HCT116 (cell line): ENCODE measurements at regions not wholly inside any gene's neighbourhood (a gene's known extent, or its start where the extent isn't known, plus 50 kb on each side); places are given as distances from the start of the nearest gene placed in this dataset.

Experiments
- ATAC-seq: fragments of 200-7000 bp; cut with Tn5 transposase; 2 replicates; pipeline ENCODE4 v1.9.1; 2020; ENCODE audit warnings: mild to moderate bottlenecking, moderate library complexity
- BruUV-seq: library from RNA; stranded (reverse); fragments of 400-500 nt; replicated peaks from 2 replicates; lab custom pipeline; 2021; lab: Mats Ljungman, UMichigan
- CTCF ChIA-PET: fragments of 300-600 bp; sonication (Branson Sonifier 250); formaldehyde crosslinking; loops from one replicate; lab custom pipeline; 2021; ENCODE audit warnings: antibody characterized with exemption; lab: Charles Lee
- POLR2A ChIA-PET: fragments of 300-600, 350-600 bp; sonication (Branson Sonifier 250); formaldehyde crosslinking; loops from one replicate; lab custom pipeline; 2021; ENCODE audit warnings: antibody characterized with exemption; lab: Charles Lee
- RAD21 ChIA-PET, 2 experiments: fragments of 300-600 bp; sonication (Branson Sonifier 250); formaldehyde crosslinking; loops; one replicate each; lab custom pipeline; 2023; ENCODE audit warnings: low total read pairs in 2 of 2; ENCODE audit not compliant: uncharacterized antibody in 2 of 2, unreplicated experiment in 2 of 2, low non-redundant PET in 1 of 2; lab: Charles Lee
- DNase-seq: peaks from one replicate; pipeline ENCODE4 v3.0.0-alpha.2; 2010; ENCODE audit warnings: low read depth, low spot score
- H2AFZ ChIP-seq: fragments of 200-600 bp; shearing (Covaris generic), sonication (generic); 2 replicates; pipeline ENCODE4 v1.6.1; 2017; ENCODE audit warnings: low read depth, mixed run types, mixed read lengths, antibody characterized with exemption, low read length; ENCODE audit not compliant: poor library complexity, severe bottlenecking
- H3K27ac ChIP-seq: 2 replicates; pipeline ENCODE4 v1.5.1; 2012; ENCODE audit warnings: low read depth, low read length
- H3K27me3 ChIP-seq: fragments of 200-600 bp; sonication (generic); 2 replicates; pipeline ENCODE4 v1.6.1; 2016; ENCODE audit warnings: mixed run types, low read length, mixed read lengths; ENCODE audit not compliant: insufficient read depth
- H3K36me3 ChIP-seq, 2 experiments: fragments of 200-500 bp in 1 of 2; fragments of 200-600 bp in 1 of 2; sonication (Bioruptor generic) in 1 of 2; sonication (generic) in 1 of 2; 2 replicates each; pipeline versions ENCODE4 v1.5.1 to v1.6.1; 2014 to 2016; ENCODE audit warnings: low read length in 2 of 2, inconsistent platforms in 1 of 2, mixed read lengths in 1 of 2, mixed run types in 1 of 2; ENCODE audit not compliant: insufficient read depth in 2 of 2, control insufficient read depth in 1 of 2
- H3K4me1 ChIP-seq, 2 experiments: fragments of 200-600 bp in 1 of 2; sonication (generic) in 1 of 2; 2 replicates each; pipeline versions ENCODE4 v1.5.1 to v1.6.1; 2012 to 2017; ENCODE audit warnings: low read length in 2 of 2, inconsistent platforms in 1 of 2, mild to moderate bottlenecking in 1 of 2, mixed read lengths in 1 of 2, mixed run types in 1 of 2, moderate library complexity in 1 of 2; ENCODE audit not compliant: insufficient read depth in 2 of 2, control insufficient read depth in 1 of 2
- H3K4me2 ChIP-seq: fragments of 200-600 bp; sonication (generic); 2 replicates; pipeline ENCODE4 v1.6.1; 2017; ENCODE audit warnings: mixed run types, low read length, mixed read lengths
- H3K4me3 ChIP-seq, 2 experiments: fragments of 200-600 bp in 1 of 2; sonication (generic) in 1 of 2; replicated peaks in 1 of 2; 2 replicates each; pipeline ENCODE4 v1.5.1; 2011 to 2016; ENCODE audit warnings: low read length in 2 of 2, control low read depth in 1 of 2, low read depth in 1 of 2, mild to moderate bottlenecking in 1 of 2, mixed read lengths in 1 of 2, mixed run types in 1 of 2
- H3K79me2 ChIP-seq: fragments of 200-600 bp; sonication (generic); 2 replicates; pipeline ENCODE4 v1.6.1; 2017; ENCODE audit warnings: mild to moderate bottlenecking, mixed run types, low read length, moderate library complexity, mixed read lengths; ENCODE audit not compliant: insufficient read depth
- H3K9ac ChIP-seq: fragments of 200-600 bp; sonication (generic); 2 replicates; pipeline ENCODE4 v1.6.1; 2016; ENCODE audit warnings: low read length, mixed read lengths
- H3K9me2 ChIP-seq: fragments of 200-600 bp; sonication (generic), shearing (Covaris generic); 2 replicates; pipeline ENCODE4 v1.6.1; 2017; ENCODE audit warnings: mixed run types, mild to moderate bottlenecking, moderate library complexity; ENCODE audit not compliant: insufficient read depth
- H3K9me3 ChIP-seq, 2 experiments: fragments of 200-500 bp in 1 of 2; fragments of 200-600 bp in 1 of 2; sonication (Bioruptor generic) in 1 of 2; sonication (generic) in 1 of 2; 2 replicates each; pipeline ENCODE4 v1.6.1; 2014 to 2017; ENCODE audit warnings: low read length in 2 of 2, mixed read lengths in 2 of 2, inconsistent platforms in 1 of 2, low read depth in 1 of 2, mild to moderate bottlenecking in 1 of 2, mixed run types in 1 of 2, moderate library complexity in 1 of 2; ENCODE audit not compliant: control insufficient read depth in 1 of 2, insufficient read depth in 1 of 2
- H4K20me1 ChIP-seq: fragments of 200-600 bp; sonication (generic), shearing (Covaris generic); 2 replicates; pipeline ENCODE4 v1.6.1; 2017; ENCODE audit warnings: mixed run types, mild to moderate bottlenecking, moderate library complexity; ENCODE audit not compliant: insufficient read depth
- CBX3 ChIP-seq: IDR thresholded peaks from 2 replicates; pipeline ENCODE4 v1.6.1; 2012; ENCODE audit warnings: low read depth
- CEBPB ChIP-seq: IDR thresholded peaks from 2 replicates; pipeline ENCODE4 v1.6.1; 2012; ENCODE audit warnings: low read depth
- CTCF ChIP-seq, 3 experiments: fragments of 200-600 bp in 1 of 3; sonication (generic) in 1 of 3; IDR thresholded peaks in 2 of 3; conservative IDR thresholded peaks in 1 of 3; 2 replicates each; pipeline ENCODE4 v1.5.1; 2012 to 2017; ENCODE audit warnings: low read depth in 2 of 3, low read length in 2 of 3, antibody characterized with exemption in 1 of 3, borderline replicate concordance in 1 of 3, control low read depth in 1 of 3, mild to moderate bottlenecking in 1 of 3, mixed read lengths in 1 of 3, mixed run types in 1 of 3, moderate library complexity in 1 of 3; ENCODE audit not compliant: insufficient read depth in 1 of 3
- ELF1 ChIP-seq: IDR thresholded peaks from 2 replicates; pipeline ENCODE4 v1.6.1; 2012; ENCODE audit warnings: low read depth, borderline replicate concordance
- EZH2phosphoT487 ChIP-seq: fragments of 200-600 bp; IDR thresholded peaks from 2 replicates; pipeline ENCODE4 v1.6.1; 2018; ENCODE audit warnings: antibody characterized with exemption, borderline replicate concordance
- JUND ChIP-seq: IDR thresholded peaks from 2 replicates; pipeline ENCODE4 v1.6.1; 2012
- MAX ChIP-seq: IDR thresholded peaks from 2 replicates; pipeline ENCODE4 v1.6.1; 2012
- POLR2AphosphoS5 ChIP-seq: IDR thresholded peaks from 2 replicates; pipeline ENCODE4 v1.6.1; 2011; ENCODE audit warnings: mild to moderate bottlenecking, low read depth, low read length, moderate library complexity
- SIN3A ChIP-seq: IDR thresholded peaks from 2 replicates; pipeline ENCODE4 v1.6.1; 2012; ENCODE audit warnings: low read depth
- TCF7L2 ChIP-seq: IDR thresholded peaks from 2 replicates; pipeline ENCODE4 v1.7.0; 2011; ENCODE audit warnings: borderline replicate concordance, inconsistent platforms; ENCODE audit not compliant: insufficient read depth, insufficient read length; ENCODE audit errors: extremely low read depth
- ZFX ChIP-seq: fragments of 450-650 bp; IDR thresholded peaks from 2 replicates; pipeline ENCODE4 v1.6.1; 2017
- ZNF274 ChIP-seq: fragments of 200-500 bp; sonication (Bioruptor generic); IDR thresholded peaks from 2 replicates; pipeline ENCODE4 v1.6.1; 2014; ENCODE audit warnings: mild to moderate bottlenecking, low read depth, low read length, inconsistent platforms
- intact Hi-C: fragments of 100-400 bp; cut with micrococcal nuclease; formaldehyde crosslinking; loops from 2 replicates; pipeline ENCODE4 v1.10.0; 2022

- Histone ChIP-seq H3K27me3 (peaks cover 46% of the 10 kb centered on the region), H3K9ac (no peak overlapping the region), H3K27ac (no peak overlapping the region), H3K9me2 (no peaks in the 10 kb centered on the region), H3K9me3 (peaks cover 0 to 5% of the 10 kb centered on the region in 2 experiments; a peak in 1 of 4 replicates), H3K36me3 (no peaks in the 10 kb centered on the region), H4K20me1 (no peaks in the 10 kb centered on the region), H3K79me2 (no peaks in the 10 kb centered on the region)
- ChIA-PET POLR2A (no interaction called here), CTCF (no interaction called here)
- intact Hi-C loops = no loop called here
- no peak for DNase-seq
- TF ChIP-seq ELF1 (no peak), SIN3A (no peak), POLR2AphosphoS5 (no peak), ZNF274 (no peak)
- TF ChIP-seq, all 23 proteins: peak for 0
- Histone ChIP-seq H3K4me3 (no peak overlapping the region), H3K4me2 (no peak overlapping the region), H2AFZ (no peak overlapping the region), H3K4me1 (no peaks in the 10 kb centered on the region)
- no peak for ATAC-seq
- RAD21 ChIA-PET = no interaction called here
- no TSS peak for BruUV-seq
Observed at GRCh38 chr15:29550834-29551465, 271.3 kb downstream of the TJP1 start.

GRCh38 chr15:29548006-29548405 lies 274.3 kb downstream of the TJP1 start:
- intact Hi-C loops = no loop called here
- peaks cover 0 to 7% of the 10 kb centered on the region in 2 experiments; a peak in 1 of 4 replicates for H3K9me3 ChIP-seq
- no peak overlapping the region for H3K27ac ChIP-seq
- H3K9ac ChIP-seq = no peak overlapping the region
- no peaks in the 10 kb centered on the region for H3K79me2 ChIP-seq
- no peak for DNase-seq
- BruUV-seq = no TSS peak
- ATAC-seq = no peak
- ChIA-PET CTCF (no interaction called here), POLR2A (no interaction called here), RAD21 (no interaction called here)
- H3K9me2 ChIP-seq = no peaks in the 10 kb centered on the region
- H2AFZ ChIP-seq = no peak overlapping the region
- no peaks in the 10 kb centered on the region for H4K20me1 ChIP-seq
- H3K36me3 ChIP-seq = no peaks in the 10 kb centered on the region
- H3K4me2 ChIP-seq = no peak overlapping the region
- no peak overlapping the region for H3K4me3 ChIP-seq
- H3K4me1 ChIP-seq = no peaks in the 10 kb centered on the region
- TF ChIP-seq ELF1 = no peak
- no peak for TF ChIP-seq TCF7L2
- no peak for TF ChIP-seq JUND
- TF ChIP-seq EZH2phosphoT487 = no peak
- no peak for TF ChIP-seq CTCF (IDR thresholded peaks at IDR 0.05 in 2 of 3, conservative IDR thresholded peaks at IDR 0.05 in 1 of 3; ENCODE audit: borderline replicate concordance in 1 of 3, insufficient read depth in 1 of 3, low read depth in 2 of 3, low read length in 2 of 3)
- TF ChIP-seq ZFX = no peak
- TF ChIP-seq CEBPB = no peak
- TF ChIP-seq MAX = no peak
- no peak for TF ChIP-seq CBX3
- H3K27me3 ChIP-seq = peaks cover 39% of the 10 kb centered on the region
